Lung (tissue), 11 donors: ENCODE measurements at regions not wholly inside any gene's neighbourhood (a gene's known extent, or its start where the extent isn't known, plus 50 kb on each side); places are given as distances from the start of the nearest gene placed in this dataset.
A peak's percentile ranks its signal among the peaks of the same experiment; 100 is the strongest.

Experiments used
- ATAC-seq: fragments of 200-7000 bp; cut with Tn5 transposase; one replicate; pipeline ENCODE4 v1.9.1; 2020; ENCODE audit warnings: moderate number of reproducible peaks; ENCODE audit not compliant: insufficient read depth, low FRiP score
- DNase-seq, 3 donors: peaks; one replicate each; pipeline ENCODE4 v3.0.0-alpha.2; 2013 to 2017
- H3K27ac ChIP-seq, 2 donors: one replicate each; pipeline ENCODE4 v1.5.1; 2013; ENCODE audit warnings: mild to moderate bottlenecking in 2 of 2, moderate library complexity in 2 of 2, control low read depth in 1 of 2, inconsistent platforms in 1 of 2, low read depth in 1 of 2, low read length in 1 of 2
- H3K27me3 ChIP-seq, 3 donors: one replicate each; pipeline ENCODE4 v1.5.1; 2013; ENCODE audit warnings: low read length in 2 of 3; ENCODE audit not compliant: control insufficient read depth in 3 of 3, insufficient read depth in 3 of 3
- H3K36me3 ChIP-seq, 4 donors: one replicate each; pipeline ENCODE4 v1.5.1; 2013; ENCODE audit warnings: low read length in 4 of 4, mild to moderate bottlenecking in 1 of 4, moderate library complexity in 1 of 4; ENCODE audit not compliant: control insufficient read depth in 4 of 4, insufficient read depth in 4 of 4
- H3K4me1 ChIP-seq, 5 donors: one replicate each; pipeline ENCODE4 v1.5.1; 2013; ENCODE audit warnings: low read length in 5 of 5, mild to moderate bottlenecking in 2 of 5, moderate library complexity in 1 of 5; ENCODE audit not compliant: control insufficient read depth in 5 of 5, insufficient read depth in 5 of 5
- H3K4me3 ChIP-seq: one replicate; pipeline ENCODE4 v1.5.1; 2013; ENCODE audit warnings: mild to moderate bottlenecking, control low read depth, moderate library complexity
- H3K9ac ChIP-seq, 2 donors: one replicate each; pipeline ENCODE4 v1.5.1; 2013; ENCODE audit warnings: low read length in 2 of 2, control low read depth in 1 of 2; ENCODE audit not compliant: insufficient read depth in 1 of 2
- H3K9me3 ChIP-seq, 4 donors: one replicate each; pipeline ENCODE4 v1.5.1; 2013; ENCODE audit warnings: low read length in 3 of 4, mild to moderate bottlenecking in 1 of 4, moderate library complexity in 1 of 4; ENCODE audit not compliant: control insufficient read depth in 4 of 4, insufficient read depth in 3 of 4
- WGBS, 2 donors: extraction: QIAGEN DNeasy Blood & Tissue Kit; methylation state at CpG; one replicate each; pipeline ENCODE4 v1.1.7; 2013; 5-methylcytosine and 5-hydroxymethylcytosine counted together
- TF ChIP-seq, protein P1 (sequence below): IDR thresholded peaks from 2 replicates; pipeline ENCODE4 v1.5.1; 2012; ENCODE audit warnings: mild to moderate bottlenecking; ENCODE audit errors: control extremely low read depth, extremely low read depth
- donor health status: control.
- donor health status: control.
- donor health status: Bipolar disorder and iron deficiency.
- donor health status: healthy.
- donor health status: DM: yes; HTN: yes; CAD: no.

- H3K36me3 ChIP-seq, result no peaks in the 10 kb centered on the region
- H3K9me3 ChIP-seq, result no peaks in the 10 kb centered on the region
- H3K27ac ChIP-seq, result no peak overlapping the region
- DNase-seq (no peak), ATAC-seq (no peak)
- no peak overlapping the region for H3K4me3 ChIP-seq
- TF ChIP-seq, protein P1, sequence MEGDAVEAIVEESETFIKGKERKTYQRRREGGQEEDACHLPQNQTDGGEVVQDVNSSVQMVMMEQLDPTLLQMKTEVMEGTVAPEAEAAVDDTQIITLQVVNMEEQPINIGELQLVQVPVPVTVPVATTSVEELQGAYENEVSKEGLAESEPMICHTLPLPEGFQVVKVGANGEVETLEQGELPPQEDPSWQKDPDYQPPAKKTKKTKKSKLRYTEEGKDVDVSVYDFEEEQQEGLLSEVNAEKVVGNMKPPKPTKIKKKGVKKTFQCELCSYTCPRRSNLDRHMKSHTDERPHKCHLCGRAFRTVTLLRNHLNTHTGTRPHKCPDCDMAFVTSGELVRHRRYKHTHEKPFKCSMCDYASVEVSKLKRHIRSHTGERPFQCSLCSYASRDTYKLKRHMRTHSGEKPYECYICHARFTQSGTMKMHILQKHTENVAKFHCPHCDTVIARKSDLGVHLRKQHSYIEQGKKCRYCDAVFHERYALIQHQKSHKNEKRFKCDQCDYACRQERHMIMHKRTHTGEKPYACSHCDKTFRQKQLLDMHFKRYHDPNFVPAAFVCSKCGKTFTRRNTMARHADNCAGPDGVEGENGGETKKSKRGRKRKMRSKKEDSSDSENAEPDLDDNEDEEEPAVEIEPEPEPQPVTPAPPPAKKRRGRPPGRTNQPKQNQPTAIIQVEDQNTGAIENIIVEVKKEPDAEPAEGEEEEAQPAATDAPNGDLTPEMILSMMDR, result no peak
- no peaks in the 10 kb centered on the region for H3K4me1 ChIP-seq
- WGBS, 2 donors, result 96 to 97% methylated on average over 1 of the region's 1 CpG
- no peaks in the 10 kb centered on the region for H3K27me3 ChIP-seq
- no peak overlapping the region for H3K9ac ChIP-seq
Observed at GRCh38 chr1:169025412-169025811, 81.1 kb upstream of the ATP1B1 start.

DNA sequence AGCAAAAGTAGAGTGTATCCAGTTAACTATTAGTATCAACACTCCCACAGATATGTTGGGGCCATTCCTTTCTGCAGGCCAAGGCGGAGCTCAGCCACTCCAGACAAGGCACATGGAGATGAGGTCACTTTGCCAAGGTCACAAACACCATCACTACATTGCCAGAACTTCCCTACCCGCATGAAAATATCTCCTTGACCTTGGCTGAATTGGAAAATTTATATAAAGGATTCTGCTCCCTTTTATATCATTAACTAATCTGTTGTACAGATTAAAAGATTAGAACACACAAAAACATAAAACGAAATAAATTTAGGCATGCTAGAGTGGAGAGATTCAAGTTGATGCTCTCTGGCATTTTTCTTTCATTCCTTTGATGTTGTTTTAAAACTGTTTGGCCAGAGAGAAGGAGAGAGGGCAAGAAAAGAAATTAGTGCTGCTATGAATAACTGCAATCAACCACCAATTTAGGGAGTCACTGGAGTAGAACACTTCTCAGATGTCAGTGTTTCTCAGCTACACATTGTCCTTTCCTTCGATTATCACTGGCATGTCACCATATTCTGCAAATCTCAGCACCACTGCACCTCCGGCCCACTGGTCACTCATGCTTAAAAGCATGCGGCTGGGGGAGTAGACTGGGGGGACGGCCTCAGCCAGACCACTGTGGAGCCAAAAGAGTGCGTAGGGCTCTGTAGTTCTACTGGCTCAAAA, 78.7 kb upstream of the ATP1B1 start:
- H3K27me3 ChIP-seq, result no peaks in the 10 kb centered on the region
- no peak overlapping the region for H3K9ac ChIP-seq
- H3K36me3 ChIP-seq, result no peaks in the 10 kb centered on the region
- no peaks in the 10 kb centered on the region for H3K9me3 ChIP-seq
- H3K4me3 ChIP-seq, result no peak overlapping the region
- H3K27ac ChIP-seq, result no peak overlapping the region
- TF ChIP-seq, protein P1, result no peak
- no peak for ATAC-seq
- H3K4me1 ChIP-seq, result no peaks in the 10 kb centered on the region
- 92% methylated on average over 8 of the region's 8 CpGs for WGBS, 2 donors
- DNase-seq, result peak in 1 of 3 donors; percentile 21

DNA sequence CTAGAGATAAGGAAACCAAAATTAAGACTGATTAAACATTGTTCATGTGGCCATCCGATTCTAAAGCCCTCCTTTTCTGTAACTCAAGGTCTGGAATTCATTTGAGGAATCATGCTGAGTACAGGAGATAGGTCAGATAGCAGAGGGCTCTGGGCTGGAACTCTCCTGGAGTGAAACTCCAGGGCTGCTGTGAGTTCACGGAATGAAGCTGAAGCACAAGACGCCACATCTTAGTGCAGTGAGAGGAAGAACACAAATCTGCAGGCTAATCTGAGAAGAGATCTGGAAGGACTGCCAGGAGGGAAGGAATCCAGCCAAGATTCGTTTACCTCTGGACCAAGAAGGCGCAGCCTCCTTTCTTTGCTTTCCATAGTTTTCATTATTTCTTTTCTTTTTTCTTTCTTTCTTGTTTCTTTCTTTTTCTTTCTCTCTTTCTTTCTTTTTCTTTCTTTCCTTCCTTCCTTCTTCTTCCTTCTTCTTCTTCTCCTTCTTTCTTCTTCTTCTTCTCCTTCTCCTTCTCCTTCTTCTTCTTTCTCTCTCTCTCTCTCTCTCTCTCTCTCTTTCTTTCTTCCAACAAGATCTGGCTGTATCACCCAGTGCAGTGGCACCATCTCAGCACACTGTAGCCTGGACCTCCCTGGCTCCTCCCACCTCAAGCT, 74.8 kb upstream of the ATP1B1 start:
- no peaks in the 10 kb centered on the region for H3K9me3 ChIP-seq
- no peak for DNase-seq
- TF ChIP-seq, protein P1, result no peak
- H3K9ac ChIP-seq, result no peak overlapping the region
- H3K4me1 ChIP-seq, result peaks cover 0 to 1% (median 0%) of the 10 kb centered on the region in 5 donors
- no peak overlapping the region for H3K4me3 ChIP-seq
- H3K36me3 ChIP-seq, result no peaks in the 10 kb centered on the region
- H3K27ac ChIP-seq, result no peak overlapping the region
- 49 to 62% methylated on average over 5 of the region's 5 CpGs for WGBS, 2 donors
- ATAC-seq, result no peak
- H3K27me3 ChIP-seq, result no peaks in the 10 kb centered on the region
